A673 (cell line): ENCODE measurements at regions not wholly inside any gene's neighbourhood (a gene's known extent, or its start where the extent isn't known, plus 50 kb on each side); places are given as distances from the start of the nearest gene placed in this dataset.

Experiments
- CTCF ChIP-seq: fragments of 300-800, 200-600 bp; sonication (generic); conservative IDR thresholded peaks from 2 replicates; pipeline ENCODE4 v1.5.1; 2017; ENCODE audit warnings: low read depth, mild to moderate bottlenecking, antibody characterized with exemption, low read length, moderate library complexity, mixed read lengths
- EZH2 ChIP-seq: fragments of 200-600 bp; sonication (generic); IDR thresholded peaks from 2 replicates; pipeline ENCODE4 v1.6.1; 2017; ENCODE audit warnings: borderline replicate concordance, low read depth, mild to moderate bottlenecking, mixed read lengths, antibody characterized with exemption, low read length; ENCODE audit not compliant: poor library complexity, severe bottlenecking

DNA sequence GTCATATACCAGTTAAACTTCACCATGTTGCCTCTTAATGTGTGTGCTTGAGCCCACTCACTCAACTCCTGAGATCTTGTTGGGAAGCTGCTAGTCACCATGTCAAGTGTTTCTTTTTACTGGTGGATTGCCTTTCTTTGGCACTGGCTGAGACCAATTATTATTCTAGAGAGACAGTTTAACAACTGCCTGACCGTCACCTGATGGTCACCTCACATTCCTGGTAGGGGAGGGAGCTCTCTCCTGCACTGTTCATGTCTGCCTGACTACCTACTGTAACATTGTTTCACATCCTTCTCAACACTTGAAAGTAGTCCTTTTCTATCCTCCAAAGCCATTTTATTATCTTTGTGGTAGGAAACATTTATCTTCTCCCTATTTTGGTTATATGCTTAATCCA lies 172.3 kb downstream of the RWDD3 start:
- no peak for TF ChIP-seq CTCF
- TF ChIP-seq EZH2: no peak
